NCI-H82 (cell line): ENCODE measurements at regions not wholly inside any gene's neighbourhood (a gene's known extent, or its start where the extent isn't known, plus 50 kb on each side); places are given as distances from the start of the nearest gene placed in this dataset.

Experiments
- DNase-seq: peaks from one replicate; lab custom pipeline; 2025; lab: John Stamatoyannopoulos, UW

DNA sequence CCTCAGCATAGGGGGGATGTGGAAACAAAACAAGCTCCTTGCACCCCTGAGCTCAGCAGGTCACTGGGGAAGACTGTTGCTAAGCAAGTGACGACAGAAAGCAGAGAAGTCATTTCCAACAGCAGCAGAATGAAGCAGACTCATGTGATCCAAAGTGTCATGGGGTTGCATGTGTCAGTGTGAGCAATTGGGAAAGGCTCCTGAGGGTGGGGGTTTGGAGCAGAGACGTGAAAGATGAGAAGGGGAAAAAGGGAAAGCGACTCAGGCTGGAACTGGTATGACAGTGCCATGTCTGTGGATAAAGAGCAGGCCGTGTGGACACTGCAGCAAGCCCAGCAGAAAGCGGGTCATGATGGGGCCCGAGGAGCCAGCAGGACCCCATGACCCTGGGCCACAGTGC, 363.9 kb downstream of the PREX1 start:
- DNase-seq: no peak

DNA sequence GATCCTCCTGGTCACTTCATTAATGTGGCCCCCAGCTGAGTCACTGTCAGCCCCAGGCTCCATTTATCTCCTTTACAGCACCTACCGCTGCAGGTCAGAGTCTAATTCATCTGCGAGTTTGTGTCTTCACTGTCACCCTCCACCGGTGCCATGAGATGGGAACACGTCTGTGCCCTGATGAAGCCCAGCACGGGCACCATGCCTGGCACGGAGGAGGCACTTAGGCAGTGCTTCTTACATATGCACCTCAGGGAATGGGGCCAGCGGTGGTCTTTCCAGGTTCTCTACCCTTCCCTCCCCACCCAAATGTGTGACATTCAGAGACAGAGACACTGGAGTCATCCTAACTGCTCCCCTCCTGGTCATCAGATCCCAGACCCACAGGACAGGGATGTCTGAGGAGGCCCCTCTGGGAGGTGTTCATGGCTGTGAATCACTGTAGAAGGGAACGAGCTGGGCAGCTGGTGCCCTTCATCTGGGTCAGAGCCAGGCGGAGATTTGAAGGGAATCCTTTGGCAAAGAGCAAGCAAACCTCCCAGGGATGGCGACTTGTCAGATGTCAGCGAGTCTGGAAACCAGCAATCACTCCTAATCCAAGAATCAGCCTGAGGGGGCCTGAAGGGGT, 364.6 kb downstream of the PREX1 start:
- no peak for DNase-seq

DNA sequence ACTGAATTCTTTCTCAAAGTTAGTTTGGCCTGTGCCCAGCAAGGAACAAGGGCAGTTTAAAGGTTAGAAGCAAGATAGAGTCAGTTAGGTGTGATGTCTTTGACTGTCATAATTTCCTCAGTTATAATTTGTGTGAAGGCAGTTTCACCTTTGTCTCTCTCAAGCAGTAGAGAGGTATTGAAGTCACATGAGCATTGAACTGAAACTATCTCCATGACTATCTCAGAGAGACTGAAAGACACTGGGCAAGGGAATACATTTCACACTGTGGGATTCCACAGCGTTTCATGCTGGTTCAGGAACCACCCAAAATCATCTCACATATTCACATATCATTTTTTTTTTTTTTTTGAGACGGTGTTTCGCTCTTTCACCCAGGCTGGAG, 366.1 kb downstream of the PREX1 start:
- no peak for DNase-seq

DNA sequence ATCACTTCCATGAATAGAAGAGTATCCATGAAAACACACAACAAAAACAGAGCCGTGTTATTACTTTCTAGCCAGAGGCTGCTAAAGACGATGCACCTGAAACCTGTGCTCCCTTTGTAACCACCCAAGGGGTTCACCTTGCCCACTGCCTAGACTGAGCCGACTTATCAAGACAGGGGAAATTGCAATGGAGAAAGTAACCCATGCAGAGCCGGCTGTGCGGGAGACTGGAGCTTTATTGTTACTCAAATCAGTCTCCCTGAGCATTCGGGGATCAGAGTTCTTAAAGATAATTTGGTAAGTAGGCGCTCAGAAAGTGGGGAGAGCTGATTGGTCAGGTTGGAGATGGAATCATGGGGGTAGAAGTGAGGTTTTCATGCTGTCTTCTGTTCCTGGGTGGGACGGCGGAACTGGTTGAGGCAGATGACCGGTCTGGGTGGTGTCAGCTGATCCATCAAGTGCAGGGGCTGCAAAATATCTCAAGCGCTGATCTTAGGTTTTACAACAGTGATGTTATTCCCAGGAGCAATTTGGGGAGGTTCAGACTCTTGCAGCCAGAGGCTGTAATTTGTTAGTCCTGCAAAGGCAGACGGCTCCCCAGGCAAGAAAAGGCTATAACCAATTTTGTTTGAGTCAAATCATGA, 366.6 kb downstream of the PREX1 start:
- peak; percentile 11 for DNase-seq

DNA sequence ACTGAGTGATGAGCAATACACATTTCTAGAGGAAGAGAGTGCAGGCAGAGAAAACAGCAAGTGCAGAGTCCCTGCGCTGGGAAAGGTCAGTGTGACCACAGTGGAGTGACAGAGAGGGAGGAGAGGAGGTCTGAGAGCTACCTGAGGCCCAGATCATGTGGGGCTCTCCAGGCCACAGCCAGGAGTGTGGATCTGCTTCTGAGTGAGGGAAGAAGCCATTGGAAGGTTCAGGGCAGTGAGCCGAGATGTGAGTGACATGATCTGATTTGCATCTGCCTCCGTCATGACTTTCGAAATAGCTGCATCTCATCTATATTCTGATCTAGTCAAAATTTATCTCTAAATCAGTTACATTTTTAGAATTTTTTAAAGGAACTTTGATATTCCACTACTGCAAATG, 367.1 kb downstream of the PREX1 start:
- no peak for DNase-seq

DNA sequence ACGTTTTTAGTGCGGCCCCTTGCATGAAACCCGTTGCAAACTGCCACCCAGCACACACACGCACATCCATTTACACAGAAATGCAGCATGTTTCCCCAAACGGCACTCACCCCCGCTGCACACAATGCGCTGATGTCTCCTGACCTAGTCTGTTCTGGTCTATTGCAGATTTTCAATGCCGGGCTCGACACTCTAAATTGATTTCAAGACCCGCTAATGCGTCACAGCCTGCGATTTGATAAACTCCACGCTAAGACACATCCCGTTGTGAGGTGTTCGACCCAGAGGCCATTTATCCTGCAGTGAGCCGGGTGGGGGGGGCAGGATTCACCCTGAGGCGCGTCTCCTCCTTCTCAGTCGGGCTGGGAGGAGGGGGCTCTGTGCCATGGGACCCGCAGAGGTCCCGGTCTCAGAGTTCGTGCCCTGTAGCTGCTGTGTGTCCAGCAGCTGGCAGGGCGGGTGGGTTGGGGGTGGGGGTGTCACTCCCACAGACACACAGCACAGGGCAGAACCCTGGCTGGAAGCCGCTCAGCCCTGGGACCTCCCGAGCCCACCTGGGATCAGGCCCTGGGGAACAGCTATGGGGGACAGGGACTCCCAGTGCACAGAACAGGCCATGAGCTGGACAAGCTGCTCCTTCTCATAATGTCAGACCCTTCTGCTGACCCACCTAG, 367.9 kb downstream of the PREX1 start:
- DNase-seq: no peak

DNA sequence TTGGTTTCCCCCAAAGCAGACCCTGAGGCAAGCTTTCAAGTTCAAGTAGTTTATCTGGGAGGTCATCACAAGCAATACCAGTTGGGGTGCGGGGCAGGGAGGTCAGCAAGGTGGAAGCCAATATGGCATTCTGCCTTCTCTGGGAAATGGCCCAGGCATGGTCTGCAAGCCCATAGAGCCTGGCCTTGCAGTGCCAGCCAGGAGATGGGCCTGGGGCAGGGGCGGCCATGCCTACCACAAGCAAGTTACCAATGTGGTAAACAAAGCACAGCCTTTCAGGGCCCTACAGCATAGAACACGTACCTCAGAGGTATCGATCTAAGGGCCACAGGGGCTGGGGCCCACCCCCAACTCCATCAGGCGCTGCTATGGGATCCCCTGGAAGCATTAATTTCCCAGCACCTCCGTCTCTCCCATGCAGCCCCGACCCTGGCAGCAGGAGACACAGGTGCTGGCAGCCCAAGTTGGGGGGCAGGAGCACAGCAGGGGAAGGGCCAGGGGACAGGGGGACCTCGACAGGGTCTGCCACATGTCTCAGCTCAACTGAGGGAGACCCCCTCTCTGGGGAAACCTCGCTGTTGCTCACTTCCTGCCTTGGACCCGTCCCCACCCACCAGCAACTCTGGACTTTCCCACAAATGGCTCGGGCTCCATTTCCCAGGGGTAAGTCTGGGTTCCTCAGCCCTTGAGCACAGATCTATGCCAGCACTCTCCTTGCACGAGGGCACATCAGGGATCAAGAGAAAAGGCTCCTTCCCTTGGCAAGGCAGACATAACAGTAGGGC, 369.0 kb downstream of the PREX1 start:
- DNase-seq: no peak

DNA sequence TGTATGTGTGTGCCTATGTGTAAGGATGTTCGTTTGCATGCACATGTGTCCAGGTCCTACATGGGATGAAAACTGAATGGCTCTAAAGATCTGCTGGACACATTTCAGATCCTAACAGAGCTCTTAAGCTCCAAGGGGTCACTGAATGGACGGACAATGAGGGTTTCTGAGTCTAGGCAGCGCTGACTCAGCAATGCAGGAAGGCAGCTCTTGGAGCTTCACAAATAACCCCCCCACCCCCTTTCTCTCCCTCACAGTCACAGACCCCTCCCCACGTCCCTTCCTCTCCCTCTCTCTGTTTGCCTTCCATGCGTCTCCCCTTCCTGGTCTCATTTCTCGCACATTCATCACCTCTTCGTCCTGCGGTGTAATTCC, 369.8 kb downstream of the PREX1 start:
- DNase-seq: no peak

DNA sequence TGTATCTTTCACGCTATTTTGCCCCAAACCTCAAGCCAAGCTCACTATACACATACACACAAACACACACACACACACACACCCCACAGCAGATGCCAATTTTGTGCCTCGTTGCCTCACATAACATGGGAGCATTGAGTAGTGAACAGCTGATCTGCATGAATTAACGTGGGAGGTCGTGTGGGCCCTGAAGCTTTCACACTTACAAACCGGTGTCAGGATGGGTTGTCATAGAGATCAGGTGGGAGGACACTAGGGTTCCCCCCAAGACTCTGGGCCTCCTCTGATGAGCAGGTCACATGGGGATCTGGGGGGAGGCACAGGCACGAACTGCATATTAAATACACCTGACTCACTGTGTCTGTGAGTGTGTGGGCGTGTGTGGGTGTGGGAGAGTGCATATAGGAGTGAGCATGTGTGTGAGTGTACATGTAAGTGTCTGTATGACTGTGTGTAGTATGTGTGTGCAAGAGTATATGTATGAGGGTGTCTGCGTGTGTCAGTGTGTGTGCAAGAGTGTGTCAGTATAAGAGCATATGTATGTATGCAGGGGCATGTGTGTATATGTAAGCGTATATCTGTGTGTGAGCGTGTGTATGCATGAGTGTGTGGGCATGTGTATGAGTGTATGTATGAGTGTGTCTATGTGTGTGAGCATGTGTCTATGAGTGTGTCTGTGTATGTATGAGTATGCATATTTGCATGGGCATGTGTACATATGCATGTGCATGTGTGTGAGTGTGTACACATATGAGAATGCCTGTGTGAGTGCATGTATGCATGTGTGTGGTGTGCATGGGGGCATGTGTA, 370.4 kb downstream of the PREX1 start:
- no peak for DNase-seq

DNA sequence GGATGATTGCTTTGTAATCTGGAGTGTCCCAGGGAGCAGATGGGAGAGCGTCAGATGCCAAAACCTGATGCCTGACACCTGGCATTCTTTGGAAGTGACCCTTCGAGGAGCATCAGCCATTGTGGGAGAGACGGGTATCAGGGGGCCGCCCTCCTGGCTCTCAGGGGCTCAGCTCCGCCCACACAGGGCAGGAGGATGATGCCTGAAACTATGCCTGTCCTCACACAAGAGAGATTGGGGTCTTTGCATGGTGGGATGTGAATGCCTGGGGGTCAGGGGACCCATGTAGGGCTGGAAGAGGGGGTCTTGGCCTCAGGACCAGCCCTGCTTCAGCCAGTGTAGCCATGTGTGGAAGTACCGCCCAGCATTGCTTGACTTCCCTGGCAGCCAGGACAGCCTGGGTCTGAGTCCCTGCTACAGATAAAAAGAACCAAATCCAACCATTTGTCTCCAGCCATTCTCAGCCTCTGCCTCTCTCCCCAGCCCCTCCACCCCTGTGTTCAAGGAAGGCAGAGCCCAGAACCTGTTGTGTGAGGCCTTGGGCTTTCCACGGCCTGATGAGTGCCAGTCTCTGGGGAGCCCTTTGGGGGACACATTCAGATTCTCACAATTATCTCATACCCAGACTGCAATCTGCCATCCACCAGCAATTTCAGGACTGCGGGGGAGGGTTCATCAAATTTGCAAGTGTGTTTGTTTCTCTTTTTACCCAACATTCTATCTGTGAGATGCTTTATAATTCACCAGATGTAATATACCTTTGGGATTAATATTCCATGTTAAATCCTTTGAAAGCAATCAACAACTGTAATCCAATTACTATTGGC, 371.2 kb downstream of the PREX1 start:
- DNase-seq: no peak

DNA sequence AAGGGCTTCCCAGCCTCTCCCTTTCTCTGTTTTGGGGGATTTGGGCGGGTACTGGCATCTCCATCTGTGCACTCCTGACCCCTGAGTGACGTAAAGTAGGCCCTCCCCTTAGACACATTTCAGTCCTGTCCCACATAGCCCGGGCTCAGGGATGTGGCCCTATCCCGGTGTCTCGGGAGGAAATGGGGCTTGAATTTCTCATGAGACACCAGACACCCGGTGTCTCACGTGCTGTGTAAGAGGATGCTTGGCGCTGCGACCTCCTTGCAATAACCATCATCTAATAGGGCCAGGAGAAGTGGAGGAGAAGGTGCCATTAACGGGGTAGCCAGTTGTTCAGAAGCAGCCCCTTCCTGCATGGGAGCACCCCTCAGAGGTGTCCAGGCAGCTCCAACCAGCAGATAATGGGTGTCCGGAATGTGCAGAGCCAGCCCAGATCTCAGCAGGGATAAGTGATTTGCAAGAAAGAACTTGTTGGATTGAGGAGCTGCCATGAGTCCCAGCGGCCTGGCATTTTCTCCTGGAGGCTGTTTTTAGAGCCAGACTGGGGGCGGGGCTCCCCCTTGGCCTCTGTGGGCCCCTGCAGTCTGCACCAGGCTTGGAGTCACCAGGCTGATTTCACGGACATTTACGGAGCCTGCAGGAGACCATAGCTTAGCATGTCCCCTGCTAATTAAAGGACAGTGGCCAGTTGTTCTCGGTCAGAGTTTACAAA, 372.0 kb downstream of the PREX1 start:
- DNase-seq: no peak

DNA sequence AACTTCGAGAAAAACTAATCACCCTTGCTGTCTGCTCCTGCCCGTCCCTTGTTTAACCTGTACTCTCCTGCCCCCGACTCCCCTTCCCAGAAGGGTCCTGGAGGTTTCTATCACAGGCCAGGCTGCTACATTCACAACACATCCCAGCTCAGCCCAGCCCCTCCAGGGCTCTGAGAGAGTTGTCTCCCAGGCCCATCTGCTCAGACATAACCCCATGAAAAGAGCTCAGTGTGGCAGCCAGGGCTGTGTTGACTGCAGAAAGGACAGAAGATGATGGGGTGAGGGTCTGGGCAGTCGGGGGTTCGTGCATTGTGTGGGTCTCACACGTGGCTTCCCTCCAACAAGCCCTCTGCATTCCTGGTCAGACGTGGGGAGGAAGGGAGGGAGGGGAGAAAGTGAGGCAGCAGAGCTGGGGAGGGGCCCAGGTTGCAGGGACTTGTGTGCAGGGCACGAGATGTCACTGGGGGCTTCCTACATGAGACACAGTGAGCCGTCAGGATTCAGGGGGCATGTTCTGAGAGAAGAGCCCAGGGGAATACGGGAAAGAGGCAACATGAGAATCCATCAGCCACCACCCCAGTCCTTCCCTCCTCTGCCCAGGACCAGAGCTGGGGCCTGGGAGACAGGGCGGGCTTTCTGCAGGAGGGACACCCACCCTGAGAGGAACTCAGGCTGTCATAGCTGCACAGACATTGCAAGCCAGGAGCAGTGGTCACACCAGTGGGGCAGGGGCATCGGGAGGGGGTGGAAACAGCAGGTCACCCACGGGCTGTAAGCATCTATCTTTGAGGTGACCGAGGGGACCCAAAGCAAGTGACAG, 372.9 kb downstream of the PREX1 start:
- peak; percentile 8 for DNase-seq

DNA sequence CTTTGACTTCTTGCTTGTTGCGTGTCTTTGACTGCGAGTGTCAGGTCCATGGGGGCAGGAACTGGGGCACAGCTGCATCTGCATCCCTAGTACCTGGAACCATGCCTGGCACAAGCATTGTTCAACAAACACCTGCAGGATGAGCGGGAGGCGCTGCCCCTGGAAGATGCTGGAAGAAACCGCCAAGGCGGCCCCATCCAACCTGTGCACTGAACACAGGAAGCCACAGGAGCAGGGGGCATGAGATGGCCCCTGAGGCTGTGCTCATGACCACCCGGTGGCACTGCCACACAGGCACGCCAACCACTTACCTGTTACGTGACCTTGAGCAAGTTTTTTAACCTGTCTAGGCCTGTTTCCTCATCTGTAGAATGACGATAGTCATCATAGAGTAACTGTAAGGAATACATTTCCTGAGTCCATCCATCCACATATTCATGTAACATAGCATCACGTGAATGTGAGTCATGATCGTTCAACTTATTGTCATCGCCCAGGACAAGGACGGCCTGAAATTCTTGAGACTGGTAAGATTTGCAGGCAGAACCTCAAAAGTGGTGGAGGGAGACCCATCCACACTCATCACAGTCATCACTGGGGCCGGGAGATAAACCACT, 374.2 kb downstream of the PREX1 start:
- DNase-seq: no peak

DNA sequence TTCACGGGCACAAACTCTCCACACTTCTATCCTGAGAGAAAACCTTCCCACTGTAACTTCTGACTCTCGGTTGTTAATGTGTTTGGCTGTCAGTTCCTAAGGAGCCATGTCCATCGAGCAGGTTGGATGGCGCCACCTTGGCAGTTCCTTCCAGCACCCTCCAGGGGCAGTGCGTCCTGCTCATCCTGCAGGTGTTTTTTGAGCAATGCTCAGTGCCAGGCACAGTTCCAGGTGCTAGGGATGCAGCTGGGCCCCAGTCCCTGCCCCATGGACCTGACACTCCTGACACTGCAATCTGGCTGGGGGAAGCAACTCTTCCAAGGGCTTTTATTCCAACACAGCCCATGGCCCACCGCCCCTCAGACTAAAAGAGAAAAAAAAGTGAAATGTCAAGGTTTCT, 376.4 kb downstream of the PREX1 start:
- no peak for DNase-seq

DNA sequence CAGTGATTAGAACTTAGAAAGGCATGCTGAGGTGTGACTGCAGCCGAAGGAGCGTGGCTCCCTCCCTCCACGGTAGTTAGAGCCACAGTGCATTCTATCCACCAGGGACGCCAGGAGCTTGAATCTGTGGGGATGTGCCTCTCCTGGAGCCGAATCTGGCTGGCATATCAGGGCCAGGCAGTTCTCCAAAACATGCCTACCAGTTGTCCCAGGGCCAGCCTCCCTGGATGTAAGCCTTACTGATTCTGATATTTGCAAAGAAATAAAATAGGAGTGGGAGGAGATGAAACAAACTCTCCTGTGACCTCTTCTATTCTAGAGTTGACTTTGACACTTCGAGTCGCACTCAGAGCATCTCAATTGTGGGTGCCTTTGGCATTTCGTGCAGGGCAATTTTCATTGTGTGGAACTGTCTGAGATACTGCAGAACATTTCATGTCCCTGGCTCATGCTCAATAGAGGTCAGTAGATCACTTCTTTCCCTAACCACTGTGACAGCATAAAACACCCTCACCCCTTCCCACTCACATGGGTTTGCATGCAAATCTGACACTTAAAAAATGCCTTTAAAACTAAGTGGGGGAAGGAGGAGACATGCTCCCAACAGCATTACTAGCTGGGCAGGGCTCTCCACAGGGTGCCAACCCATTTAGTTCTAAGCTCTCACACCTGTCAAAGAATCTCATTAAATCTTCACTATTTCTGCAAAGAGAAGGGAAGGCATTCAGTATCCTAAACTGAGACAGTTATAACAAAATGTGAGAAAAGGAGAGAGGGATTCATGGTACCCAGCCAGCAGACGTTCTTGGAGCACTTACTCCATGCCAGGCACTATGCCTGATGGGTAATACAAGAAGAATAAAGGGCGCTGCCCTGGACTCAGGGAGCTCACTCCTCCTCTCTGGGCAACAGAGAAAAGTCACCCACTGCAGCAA, 378.9 kb downstream of the PREX1 start:
- no peak for DNase-seq

DNA sequence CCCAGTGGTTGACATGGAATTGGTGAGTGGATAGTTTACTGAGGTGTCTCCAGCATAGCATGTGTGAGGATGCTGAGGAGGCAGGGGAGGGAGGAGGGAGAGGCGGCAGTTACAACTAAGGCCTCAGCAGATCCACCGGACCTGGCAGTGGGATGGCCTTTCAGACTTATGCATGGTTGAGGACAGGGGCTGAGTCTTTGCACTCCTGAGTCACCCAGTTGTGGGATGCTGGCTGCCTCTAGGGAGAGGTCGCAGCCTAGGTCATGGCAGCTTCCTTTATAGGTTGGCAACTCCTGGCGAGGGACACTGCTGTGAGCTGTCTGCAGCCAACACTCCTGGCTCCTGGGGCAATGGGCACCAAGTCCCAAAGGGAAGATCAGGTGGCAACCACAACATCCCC, 380.3 kb downstream of the PREX1 start:
- no peak for DNase-seq

DNA sequence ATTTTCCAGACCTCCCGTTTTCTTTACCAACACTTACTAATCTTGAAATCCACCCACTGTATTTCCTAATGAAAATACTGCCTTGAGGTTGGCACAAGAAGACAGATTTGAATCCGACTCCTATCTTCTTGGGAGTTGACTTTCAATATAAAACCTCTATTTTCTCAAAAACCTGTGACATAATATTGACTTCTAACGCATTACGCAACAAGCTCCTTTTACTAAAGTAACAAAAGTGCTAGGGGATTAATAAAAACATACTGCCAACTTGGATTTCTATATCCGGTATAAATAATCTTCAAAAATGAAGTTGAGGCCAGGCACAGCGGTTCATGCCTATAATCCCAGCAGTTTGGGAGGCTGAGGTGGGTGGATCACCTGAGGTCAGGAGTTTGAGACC, 382.0 kb downstream of the PREX1 start:
- no peak for DNase-seq

DNA sequence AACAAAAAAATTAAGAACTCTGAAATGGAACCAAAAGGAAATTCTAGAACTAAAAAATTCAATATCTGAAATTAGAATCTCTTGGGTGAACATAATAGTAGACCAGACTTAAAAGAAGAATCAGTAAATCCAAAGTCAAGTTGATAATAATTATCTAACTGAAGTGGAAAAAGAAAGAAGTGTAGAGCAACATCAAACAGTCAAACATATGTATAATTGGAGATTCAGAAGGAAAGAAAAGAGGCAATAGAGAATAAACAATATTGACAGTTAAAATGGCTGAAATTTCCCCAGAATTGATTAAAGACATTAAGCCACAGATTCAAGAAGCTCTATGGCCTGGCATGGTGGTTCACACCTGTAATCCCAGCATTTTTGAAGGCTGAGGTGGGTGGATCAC, 383.6 kb downstream of the PREX1 start:
- no peak for DNase-seq
